Hepatocyte (in vitro differentiated cells): ENCODE measurements at regions not wholly inside any gene's neighbourhood (a gene's known extent, or its start where the extent isn't known, plus 50 kb on each side); places are given as distances from the start of the nearest gene placed in this dataset.
A peak's percentile ranks its signal among the peaks of the same experiment; 100 is the strongest.

Source experiments
- DNase-seq: peaks from one replicate; pipeline ENCODE4 v3.0.0-alpha.2; 2016; ENCODE audit warnings: low spot score
- H2AFZ ChIP-seq: fragments of 200-600 bp; sonication (generic); 2 replicates; pipeline ENCODE4 v1.6.0; 2016; ENCODE audit warnings: antibody characterized with exemption, mild to moderate bottlenecking
- H3K27ac ChIP-seq: fragments of 200-600 bp; sonication (generic); 2 replicates; pipeline ENCODE4 v1.5.1; 2016; ENCODE audit warnings: mild to moderate bottlenecking
- H3K27me3 ChIP-seq: fragments of 200-600 bp; sonication (generic); 2 replicates; pipeline ENCODE4 v1.6.1; 2016
- H3K36me3 ChIP-seq: fragments of 200-600 bp; sonication (generic); replicated peaks from 2 replicates; pipeline ENCODE4 v1.5.1; 2016; ENCODE audit warnings: low read depth; ENCODE audit not compliant: insufficient read depth
- H3K4me1 ChIP-seq: fragments of 200-600 bp; sonication (generic); 2 replicates; pipeline ENCODE4 v1.5.1; 2016; ENCODE audit warnings: mild to moderate bottlenecking, moderate library complexity; ENCODE audit not compliant: insufficient read depth
- H3K4me2 ChIP-seq: fragments of 200-600 bp; sonication (generic); 2 replicates; pipeline ENCODE4 v1.6.0; 2016
- H3K4me3 ChIP-seq: fragments of 200-600 bp; sonication (generic); 2 replicates; pipeline ENCODE4 v1.5.1; 2016; ENCODE audit warnings: mild to moderate bottlenecking
- H3K79me2 ChIP-seq: fragments of 200-600 bp; sonication (generic); 2 replicates; pipeline ENCODE4 v1.6.0; 2017; ENCODE audit warnings: mild to moderate bottlenecking
- H3K9me2 ChIP-seq: fragments of 200-600 bp; sonication (generic); replicated peaks from 2 replicates; pipeline ENCODE4 v1.6.0; 2017; ENCODE audit warnings: mild to moderate bottlenecking; ENCODE audit not compliant: insufficient read depth
- H3K9me3 ChIP-seq: fragments of 200-600 bp; sonication (generic); 2 replicates; pipeline ENCODE4 v1.5.1; 2016; ENCODE audit warnings: low read depth, mild to moderate bottlenecking
- H4K20me1 ChIP-seq: fragments of 200-600 bp; sonication (generic); 2 replicates; pipeline ENCODE4 v1.6.0; 2016; ENCODE audit warnings: mild to moderate bottlenecking; ENCODE audit not compliant: insufficient read depth, poor library complexity, severe bottlenecking
- CTCF ChIP-seq: fragments of 200-600 bp; sonication (generic); IDR thresholded peaks from 2 replicates; pipeline ENCODE4 v1.5.1; 2016; ENCODE audit warnings: antibody characterized with exemption, mild to moderate bottlenecking; ENCODE audit not compliant: poor library complexity
- EZH2 ChIP-seq: fragments of 200-600 bp; sonication (generic); IDR thresholded peaks from 2 replicates; pipeline ENCODE4 v1.6.1; 2016; ENCODE audit warnings: antibody characterized with exemption, mild to moderate bottlenecking, borderline replicate concordance
- EZH2phosphoT487 ChIP-seq: fragments of 200-600 bp; sonication (generic); IDR thresholded peaks from one replicate; pipeline ENCODE4 v1.6.1; 2018; ENCODE audit warnings: antibody characterized with exemption, mild to moderate bottlenecking, low read depth, moderate library complexity; ENCODE audit not compliant: unreplicated experiment, severe bottlenecking
- WGBS: methylation state at CpG from one replicate; pipeline ENCODE4 v1.1.6; 2016; ENCODE audit warnings: low lambda C conversion rate; ENCODE audit errors: missing lambda C conversion rate; 5-methylcytosine and 5-hydroxymethylcytosine counted together

GRCh38 chr1:68799096-68799495 is 302.2 kb upstream of the DEPDC1 start:
- no peaks in the 10 kb centered on the region for H3K79me2 ChIP-seq
- H3K36me3 ChIP-seq: no peaks in the 10 kb centered on the region
- no peaks in the 10 kb centered on the region for H3K9me2 ChIP-seq
- no peak for TF ChIP-seq CTCF
- TF ChIP-seq EZH2phosphoT487: no peak
- TF ChIP-seq EZH2: no peak
- no peak overlapping the region for H3K4me2 ChIP-seq
- no peak overlapping the region for H3K4me3 ChIP-seq
- H2AFZ ChIP-seq: no peak overlapping the region
- H4K20me1 ChIP-seq: no peaks in the 10 kb centered on the region
- no peaks in the 10 kb centered on the region for H3K4me1 ChIP-seq
- H3K27me3 ChIP-seq: no peaks in the 10 kb centered on the region
- no peaks in the 10 kb centered on the region for H3K9me3 ChIP-seq
- H3K27ac ChIP-seq: no peak overlapping the region
- no peak for DNase-seq

GRCh38 chr1:68800182-68800581 is 303.3 kb upstream of the DEPDC1 start:
- no peaks in the 10 kb centered on the region for H3K27me3 ChIP-seq

GRCh38 chr1:68801440-68801839 is 304.6 kb upstream of the DEPDC1 start:
- no peaks in the 10 kb centered on the region for H3K27me3 ChIP-seq
- H3K9me3 ChIP-seq: no peaks in the 10 kb centered on the region
- peak overlapping the region; percentile 0 for H3K27ac ChIP-seq
- no peak overlapping the region for H3K4me2 ChIP-seq
- H3K9me2 ChIP-seq: no peaks in the 10 kb centered on the region
- TF ChIP-seq EZH2 (no peak), CTCF (no peak), EZH2phosphoT487 (no peak)
- no peak overlapping the region for H2AFZ ChIP-seq
- no peaks in the 10 kb centered on the region for H4K20me1 ChIP-seq
- H3K79me2 ChIP-seq: no peaks in the 10 kb centered on the region
- DNase-seq: no peak
- no peaks in the 10 kb centered on the region for H3K4me1 ChIP-seq
- H3K4me3 ChIP-seq: no peak overlapping the region
- no peaks in the 10 kb centered on the region for H3K36me3 ChIP-seq
- WGBS: 57% methylated on average over 5 of the region's 5 CpGs

More at GRCh38 chr1:68800182-68800581, 303.3 kb upstream of the DEPDC1 start:
- H3K9me2 ChIP-seq: no peaks in the 10 kb centered on the region
- DNase-seq: no peak
- H3K4me2 ChIP-seq: no peak overlapping the region
- H3K36me3 ChIP-seq: no peaks in the 10 kb centered on the region
- H3K79me2 ChIP-seq: no peaks in the 10 kb centered on the region
- WGBS: 71% methylated on average over 1 of the region's 1 CpG
- H3K4me1 ChIP-seq: no peaks in the 10 kb centered on the region
- no peak overlapping the region for H2AFZ ChIP-seq
- H3K4me3 ChIP-seq: no peak overlapping the region
- no peak overlapping the region for H3K27ac ChIP-seq
- H4K20me1 ChIP-seq: no peaks in the 10 kb centered on the region
- TF ChIP-seq EZH2phosphoT487 (no peak), CTCF (no peak), EZH2 (no peak)
- H3K9me3 ChIP-seq: no peaks in the 10 kb centered on the region

- WGBS: 83% methylated on average over 2 of the region's 2 CpGs
- Histone ChIP-seq H3K27ac (no peak overlapping the region), H3K4me1 (no peaks in the 10 kb centered on the region), H3K9me2 (no peaks in the 10 kb centered on the region), H3K36me3 (no peaks in the 10 kb centered on the region), H3K4me3 (no peak overlapping the region), H3K79me2 (no peaks in the 10 kb centered on the region), H3K27me3 (no peaks in the 10 kb centered on the region), H3K9me3 (no peaks in the 10 kb centered on the region), H3K4me2 (no peak overlapping the region), H4K20me1 (no peaks in the 10 kb centered on the region), H2AFZ (no peak overlapping the region)
- no peak for TF ChIP-seq CTCF
- no peak for TF ChIP-seq EZH2phosphoT487
- TF ChIP-seq EZH2: no peak
- DNase-seq: no peak
Observed at GRCh38 chr1:68805097-68805641, 308.3 kb upstream of the DEPDC1 start.
